H1 (cell line): ENCODE measurements at regions not wholly inside any gene's neighbourhood (a gene's known extent, or its start where the extent isn't known, plus 50 kb on each side); places are given as distances from the start of the nearest gene placed in this dataset.

Source experiments
- CTCF ChIA-PET: fragments of 300-600 bp; sonication (Branson Sonifier 250); formaldehyde crosslinking; loops from one replicate; lab custom pipeline; 2021; ENCODE audit not compliant: partially characterized antibody; lab: Charles Lee
- POLR2A ChIA-PET: fragments of 300-600 bp; sonication (Branson Sonifier 250); formaldehyde crosslinking; loops from one replicate; lab custom pipeline; 2021; ENCODE audit warnings: inconsistent platforms; ENCODE audit not compliant: partially characterized antibody; lab: Charles Lee
- DNase-seq, 2 experiments: peaks; one replicate each; pipeline versions ENCODE4 v3.0.0 to v3.0.0-alpha.2; 2010 to 2022; ENCODE audit warnings: low spot score in 2 of 2, low read depth in 1 of 2, mixed read lengths in 1 of 2
- FAIRE-seq: peaks from 2 replicates; lab custom pipeline; 2011; peaks lifted over from hg19 to GRCh38; lab: Jason Lieb, UNC
- H2AFZ ChIP-seq: 2 replicates; pipeline ENCODE4 v1.8.1; 2012; ENCODE audit warnings: low read length, inconsistent platforms
- H2AK5ac ChIP-seq: 2 replicates; pipeline ENCODE4 v1.6.1; 2013; ENCODE audit warnings: low read depth, low read length
- H2BK120ac ChIP-seq: replicated peaks from 2 replicates; pipeline ENCODE3; 2013; ENCODE audit warnings: low read depth, low read length, inconsistent platforms
- H2BK12ac ChIP-seq: 2 replicates; pipeline ENCODE4 v1.6.1; 2013; ENCODE audit warnings: low read depth, low read length
- H2BK15ac ChIP-seq: 2 replicates; pipeline ENCODE4 v1.6.1; 2013; ENCODE audit warnings: low read length
- H2BK20ac ChIP-seq: 2 replicates; pipeline ENCODE4 v1.6.1; 2013; ENCODE audit warnings: low read length
- H2BK5ac ChIP-seq: 2 replicates; pipeline ENCODE4 v1.6.1; 2013; ENCODE audit warnings: low read depth, low read length
- H3K14ac ChIP-seq: 2 replicates; pipeline ENCODE4 v1.6.1; 2013; ENCODE audit warnings: inconsistent platforms; ENCODE audit not compliant: insufficient read length
- H3K18ac ChIP-seq: 2 replicates; pipeline ENCODE4 v1.6.1; 2013; ENCODE audit warnings: low read length; ENCODE audit errors: extremely low read depth
- H3K23ac ChIP-seq: 2 replicates; pipeline ENCODE4 v1.6.1; 2013; ENCODE audit warnings: inconsistent platforms; ENCODE audit not compliant: insufficient read length
- H3K23me2 ChIP-seq: 2 replicates; pipeline ENCODE4 v1.6.1; 2013; ENCODE audit warnings: low read depth, low read length
- H3K27ac ChIP-seq: 2 replicates; pipeline ENCODE4 v1.6.1; 2011; ENCODE audit warnings: low read depth, low read length, inconsistent platforms
- H3K27me3 ChIP-seq, 4 experiments: replicated peaks in 1 of 4; 1 replicate in 1 of 4; 2 replicates in 3 of 4; pipeline versions ENCODE4 v1.6.1 to v1.8.1; 2011 to 2013; ENCODE audit warnings: low read length in 3 of 4, mild to moderate bottlenecking in 3 of 4, inconsistent platforms in 2 of 4, mixed read lengths in 2 of 4, moderate library complexity in 1 of 4; ENCODE audit not compliant: control insufficient read depth in 3 of 4, insufficient read depth in 3 of 4; ENCODE audit errors: extremely low read depth in 1 of 4
- H3K36me3 ChIP-seq, 4 experiments: 2 replicates each; pipeline versions ENCODE4 v1.6.1 to v1.8.1; 2011 to 2013; ENCODE audit warnings: mild to moderate bottlenecking in 4 of 4, low read length in 3 of 4, moderate library complexity in 2 of 4, control low read depth in 1 of 4, inconsistent platforms in 1 of 4; ENCODE audit not compliant: insufficient read depth in 4 of 4, control insufficient read depth in 2 of 4
- H3K4ac ChIP-seq: replicated peaks from 2 replicates; pipeline ENCODE3; 2013; ENCODE audit warnings: low read length, low read depth, mixed read lengths, inconsistent platforms; ENCODE audit not compliant: insufficient read length
- H3K4me1 ChIP-seq, 4 experiments: replicated peaks in 1 of 4; 1 replicate in 1 of 4; 2 replicates in 3 of 4; pipeline versions ENCODE4 v1.6.1 to v1.8.1; 2011 to 2013; ENCODE audit warnings: low read length in 3 of 4, inconsistent platforms in 2 of 4, mixed read lengths in 1 of 4; ENCODE audit not compliant: insufficient read depth in 4 of 4, control insufficient read depth in 3 of 4
- H3K4me2 ChIP-seq, 2 experiments: 2 replicates each; pipeline versions ENCODE4 v1.6.1 to v1.8.1; 2011 to 2013; ENCODE audit warnings: low read depth in 2 of 2, low read length in 2 of 2, control low read depth in 1 of 2, inconsistent platforms in 1 of 2, mild to moderate bottlenecking in 1 of 2; ENCODE audit not compliant: insufficient read depth in 1 of 2
- H3K4me3 ChIP-seq, 4 experiments: fragments of 200-600, 300-600 bp in 1 of 4; sonication (generic), shearing (Covaris generic), sonication (Bioruptor Twin) in 1 of 4; 2 replicates each; pipeline versions ENCODE4 v1.5.1 to v1.8.1; 2011 to 2016; ENCODE audit warnings: low read length in 4 of 4, low read depth in 3 of 4, control low read depth in 2 of 4, inconsistent platforms in 2 of 4, mild to moderate bottlenecking in 2 of 4, mixed read lengths in 1 of 4, moderate library complexity in 1 of 4; ENCODE audit not compliant: insufficient read depth in 2 of 4; ENCODE audit errors: extremely low read depth in 1 of 4
- H3K56ac ChIP-seq: replicated peaks from 2 replicates; pipeline ENCODE3; 2013; ENCODE audit warnings: low read depth, mild to moderate bottlenecking, mixed read lengths, low read length, inconsistent platforms; ENCODE audit not compliant: insufficient read length
- H3K79me1 ChIP-seq: 2 replicates; pipeline ENCODE4 v1.6.1; 2013; ENCODE audit warnings: low read depth, low read length, control low read depth
- H3K79me2 ChIP-seq, 2 experiments: 2 replicates each; pipeline versions ENCODE4 v1.6.1 to v1.8.1; 2012 to 2013; ENCODE audit warnings: low read length in 2 of 2, mild to moderate bottlenecking in 2 of 2, inconsistent platforms in 1 of 2; ENCODE audit not compliant: insufficient read depth in 2 of 2, control insufficient read depth in 1 of 2
- H3K9ac ChIP-seq, 4 experiments: replicated peaks in 1 of 4; 1 replicate in 1 of 4; 2 replicates in 3 of 4; pipeline versions ENCODE4 v1.6.1 to v1.8.1; 2011 to 2013; ENCODE audit warnings: low read depth in 3 of 4, low read length in 3 of 4, control low read depth in 2 of 4, mild to moderate bottlenecking in 2 of 4, moderate library complexity in 2 of 4, inconsistent platforms in 1 of 4; ENCODE audit errors: extremely low read depth in 1 of 4
- H3K9me3 ChIP-seq, 2 experiments: 2 replicates each; pipeline versions ENCODE4 v1.6.1 to v1.8.1; 2012 to 2013; ENCODE audit warnings: mild to moderate bottlenecking in 2 of 2, moderate library complexity in 2 of 2, control low read depth in 1 of 2, inconsistent platforms in 1 of 2, low read depth in 1 of 2, low read length in 1 of 2, mixed read lengths in 1 of 2; ENCODE audit not compliant: insufficient read depth in 2 of 2
- H4K20me1 ChIP-seq, 2 experiments: replicated peaks in 1 of 2; 2 replicates each; pipeline versions ENCODE3 to v1.8.1; 2011 to 2013; ENCODE audit warnings: inconsistent platforms in 2 of 2, low read length in 2 of 2, mild to moderate bottlenecking in 1 of 2; ENCODE audit not compliant: insufficient read depth in 2 of 2, control insufficient read depth in 1 of 2
- H4K5ac ChIP-seq: 2 replicates; pipeline ENCODE4 v1.6.1; 2013; ENCODE audit warnings: low read length, low read depth, mixed read lengths, inconsistent platforms; ENCODE audit not compliant: insufficient read length
- H4K8ac ChIP-seq: 2 replicates; pipeline ENCODE4 v1.8.0; 2013; ENCODE audit warnings: mild to moderate bottlenecking, moderate library complexity, low read length, inconsistent platforms; ENCODE audit not compliant: insufficient read depth; ENCODE audit errors: extremely low read depth
- H4K91ac ChIP-seq: replicated peaks from 2 replicates; pipeline ENCODE3; 2013; ENCODE audit warnings: low read length, mixed read lengths, inconsistent platforms; ENCODE audit not compliant: insufficient read length
- BRCA1 ChIP-seq: IDR thresholded peaks from 2 replicates; pipeline ENCODE4 v1.6.1; 2012; ENCODE audit warnings: low read depth, low read length, improper control_type of control experiment
- CBX5 ChIP-seq: fragments of 300-800, 300-1000 bp; sonication (generic); IDR thresholded peaks from 2 replicates; pipeline ENCODE4 v1.7.1; 2016; ENCODE audit warnings: antibody characterized with exemption, low read length, low read depth
- CEBPB ChIP-seq: IDR thresholded peaks from 2 replicates; pipeline ENCODE4 v1.6.1; 2012; ENCODE audit warnings: low read depth, low read length
- EP300 ChIP-seq, 2 experiments: IDR thresholded peaks; 1 replicate in 1 of 2; 2 replicates in 1 of 2; pipeline ENCODE4 v1.6.1; 2011 to 2012; ENCODE audit warnings: low read depth in 2 of 2, low read length in 2 of 2, mild to moderate bottlenecking in 2 of 2, borderline replicate concordance in 1 of 2, inconsistent platforms in 1 of 2, moderate library complexity in 1 of 2
- TEAD4 ChIP-seq: IDR thresholded peaks from 2 replicates; pipeline ENCODE4 v1.6.1; 2012; ENCODE audit warnings: low read depth, low read length, inconsistent platforms, mixed read lengths
- WGBS, 2 experiments: shearing (Covaris generic) in 1 of 2; methylation state at CpG; one replicate each; pipeline versions ENCODE4 v1.1.6 to v1.1.7; 2013 to 2015; ENCODE audit warnings: low lambda C conversion rate in 2 of 2, mixed read lengths in 2 of 2, inconsistent platforms in 1 of 2, low coverage in 1 of 2, missing lambda C conversion rate in 1 of 2; ENCODE audit not compliant: insufficient replicate concordance in 2 of 2, insufficient coverage in 1 of 2, insufficient read length in 1 of 2; ENCODE audit errors: extremely low coverage in 1 of 2, missing lambda C conversion rate in 1 of 2; 5-methylcytosine and 5-hydroxymethylcytosine counted together

DNA sequence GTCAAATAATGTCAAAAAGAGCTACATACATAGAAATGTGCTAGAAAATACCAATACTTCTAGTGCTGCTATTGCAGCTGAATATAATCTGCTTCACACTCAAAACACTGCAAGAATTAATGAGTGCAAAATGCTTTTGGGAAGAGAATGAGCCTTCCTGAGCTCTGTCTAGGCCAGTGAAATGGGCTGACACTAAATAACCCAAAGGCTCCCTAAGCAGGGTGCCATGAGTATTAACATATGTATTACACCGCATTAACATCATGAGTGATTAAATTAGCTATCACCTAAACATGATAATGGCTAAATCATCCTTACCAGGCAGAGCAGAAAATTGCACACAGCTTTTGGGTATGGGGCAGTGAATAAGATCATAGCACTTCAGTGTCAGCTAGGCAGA lies 806.3 kb upstream of the NECTIN3 start:
- H4K91ac ChIP-seq = no peak overlapping the region
- peaks cover 0 to 6% (median 3%) of the 10 kb centered on the region in 4 experiments; a peak in 4 of 7 replicates for H3K4me1 ChIP-seq
- no peak overlapping the region for H4K5ac ChIP-seq
- no peak for DNase-seq
- H2AK5ac ChIP-seq = no peak overlapping the region
- no peak overlapping the region for H3K23ac ChIP-seq
- H3K14ac ChIP-seq = no peak overlapping the region
- H3K9me3 ChIP-seq = no peaks in the 10 kb centered on the region
- H4K20me1 ChIP-seq = no peaks in the 10 kb centered on the region
- ChIA-PET POLR2A (no interaction called here), CTCF (interaction anchor here (0.9 to 1.8 kb wide), 2 partner anchors 20 to 49 kb away, joined by 3 to 5 read pairs; no protein-coding TSS in a partner anchor)
- no peak overlapping the region for H2AFZ ChIP-seq
- no peak for FAIRE-seq
- H2BK15ac ChIP-seq = no peak overlapping the region
- 41% methylated on average over 1 of the region's 1 CpG; no CpG with 5 or more reads in 1 of the 2 experiments for WGBS, 2 experiments
- no peak overlapping the region for H3K18ac ChIP-seq
- no peak overlapping the region for H2BK20ac ChIP-seq
- no peaks in the 10 kb centered on the region for H3K27me3 ChIP-seq
- H3K4me3 ChIP-seq = no peak overlapping the region
- H3K79me2 ChIP-seq = no peaks in the 10 kb centered on the region
- no peak overlapping the region for H3K9ac ChIP-seq
- H2BK5ac ChIP-seq = no peak overlapping the region
- H2BK120ac ChIP-seq = no peak overlapping the region
- no peaks in the 10 kb centered on the region for H3K23me2 ChIP-seq
- no peak overlapping the region for H3K4ac ChIP-seq
- no peak overlapping the region for H3K27ac ChIP-seq
- no peak overlapping the region for H2BK12ac ChIP-seq
- no peaks in the 10 kb centered on the region for H3K36me3 ChIP-seq
- no peak overlapping the region for H4K8ac ChIP-seq
- no peak overlapping the region for H3K56ac ChIP-seq
- no peak overlapping the region for H3K4me2 ChIP-seq
- no peak for TF ChIP-seq CBX5
- no peak for TF ChIP-seq EP300 (IDR thresholded peaks at IDR 0.05; ENCODE audit: borderline replicate concordance in 1 of 2, low read depth in 2 of 2, low read length in 2 of 2)
- TF ChIP-seq BRCA1 = no peak
- TF ChIP-seq CEBPB = no peak
- TF ChIP-seq TEAD4 = no peak
- TF ChIP-seq, all 59 proteins: peak for 0
- H3K79me1 ChIP-seq = no peaks in the 10 kb centered on the region
